ENCODE measurements at regions not wholly inside any gene's neighbourhood (a gene's known extent, or its start where the extent isn't known, plus 50 kb on each side); places are given as distances from the start of the nearest gene placed in this dataset.

DNA sequence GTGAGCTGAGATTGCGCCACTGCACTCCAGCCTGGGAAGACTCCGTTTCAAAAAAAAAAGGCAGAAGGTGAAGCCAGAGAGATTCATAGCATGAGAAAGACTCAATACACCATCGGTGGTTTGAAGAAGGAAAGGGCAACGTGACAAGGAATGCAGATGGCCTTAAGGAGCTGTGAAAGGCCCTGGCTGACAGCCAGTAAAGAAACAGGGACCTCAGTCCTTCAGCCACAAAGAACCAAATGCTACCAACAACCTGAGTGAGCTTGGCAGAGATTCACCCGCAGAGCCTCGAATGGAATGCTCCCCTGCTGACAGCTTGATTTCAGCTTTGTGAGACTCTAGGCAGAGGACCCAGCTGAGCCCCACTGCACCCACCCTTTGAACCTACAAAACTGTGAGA is 154.9 kb upstream of the NDUFV2 start:
- Histone ChIP-seq H3K4me3 (no peak overlapping the region), H3K9ac (ENCODE audit: insufficient read depth in 1 of 2, low read depth in 2 of 2, low read length in 2 of 2) (no peak overlapping the region), H3K4me1 (replicated peaks in 1 of 2; ENCODE audit: control insufficient read depth in 2 of 2, insufficient read depth in 2 of 2, low read length in 2 of 2) (peaks cover 26 to 48% of the 10 kb centered on the region in 2 experiments), H3K4me2 (ENCODE audit: insufficient read depth, low read length) (no peak overlapping the region), H3K79me2 (ENCODE audit: control insufficient read depth, insufficient read depth, low read length) (no peaks in the 10 kb centered on the region), H4K20me1 (replicated peaks; ENCODE audit: control insufficient read depth, insufficient read depth, low read length) (no peaks in the 10 kb centered on the region), H3K27ac (ENCODE audit: extremely low read depth, low read depth, low read length) (no peak overlapping the region), H3K9me3 (replicated peaks; ENCODE audit: control insufficient read depth, insufficient read depth, low read depth, low read length) (peaks cover 7% of the 10 kb centered on the region; the same call in 1 of the 2 replicates), H3K9me1 (ENCODE audit: control insufficient read depth, insufficient read depth, low read length) (no peaks in the 10 kb centered on the region), H3K36me3 (ENCODE audit: control insufficient read depth, insufficient read depth, low read length) (no peaks in the 10 kb centered on the region), H2AFZ (ENCODE audit: low read depth, low read length) (no peak overlapping the region), H3K27me3 (ENCODE audit: control insufficient read depth in 2 of 2, insufficient read depth in 2 of 2, low read length in 2 of 2) (no peaks in the 10 kb centered on the region)
- CTCF ChIA-PET (ENCODE audit: low intra/inter-chr PET ratio) = no interaction called here
- DNase-seq (ENCODE audit: extremely low read depth in 1 of 4, low spot score in 3 of 4) = no peak
- POLR2A ChIA-PET = interaction anchor here (0.7 kb wide), 1 partner anchor 24 kb away, joined by 5 read pairs; no protein-coding TSS in a partner anchor
- 45% methylated on average over 6 of the region's 6 CpGs for WGBS (ENCODE audit: insufficient coverage, low coverage, missing lambda C conversion rate)
- ATAC-seq = no peak
- no TSS peak for BruUV-seq (replicated peaks)
- no peak for FAIRE-seq
- TF ChIP-seq NFIC (IDR thresholded peaks at IDR 0.05) (peak; percentile 29), CBX2 (IDR thresholded peaks at IDR 0.05; ENCODE audit: insufficient read depth, low read length, poor library complexity, severe bottlenecking) (no peak)
- in situ Hi-C loops (cut with MboI) = no loop called here
- intact Hi-C loops (cut with micrococcal nuclease) = no loop called here

DNA sequence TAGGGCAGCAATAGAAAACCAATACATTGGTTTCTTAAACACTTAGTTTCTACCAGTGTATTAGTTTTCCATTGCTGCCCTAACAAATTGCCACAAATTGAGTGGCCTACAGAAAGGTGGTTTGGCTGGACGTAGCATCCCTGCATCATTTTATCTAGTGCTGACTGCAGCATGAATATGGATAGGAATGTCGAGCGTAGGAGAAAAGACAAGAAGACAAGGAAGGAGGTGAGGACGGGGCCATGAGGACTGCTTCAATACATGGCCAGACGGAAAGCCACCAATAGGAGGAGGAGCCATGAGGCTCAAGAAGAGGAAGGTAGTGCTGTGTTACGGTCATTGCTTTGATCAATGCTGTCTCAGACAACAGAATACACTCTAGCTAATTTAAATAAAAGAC is 154.5 kb upstream of the NDUFV2 start:
- FAIRE-seq (no peak), ATAC-seq (no peak), DNase-seq (ENCODE audit: extremely low read depth in 1 of 4, low spot score in 3 of 4) (no peak)
- 54% methylated on average over 6 of the region's 6 CpGs for WGBS (ENCODE audit: insufficient coverage, low coverage, missing lambda C conversion rate)
- no peaks in the 10 kb centered on the region for H3K79me2 ChIP-seq (ENCODE audit: control insufficient read depth, insufficient read depth, low read length)
- H3K36me3 ChIP-seq (ENCODE audit: control insufficient read depth, insufficient read depth, low read length) = no peaks in the 10 kb centered on the region
- peak overlapping the region; percentile 60; the same call in 1 of the 2 replicates for H3K4me2 ChIP-seq (ENCODE audit: insufficient read depth, low read length)
- peak overlapping the region; percentile 68; the same call in 1 of the 2 replicates for H2AFZ ChIP-seq (ENCODE audit: low read depth, low read length)
- H3K9me1 ChIP-seq (ENCODE audit: control insufficient read depth, insufficient read depth, low read length) = no peaks in the 10 kb centered on the region
- no peak overlapping the region for H3K27ac ChIP-seq (ENCODE audit: extremely low read depth, low read depth, low read length)
- H3K4me1 ChIP-seq (replicated peaks in 1 of 2; ENCODE audit: control insufficient read depth in 2 of 2, insufficient read depth in 2 of 2, low read length in 2 of 2) = peaks cover 22 to 43% of the 10 kb centered on the region in 2 experiments
- CTCF ChIA-PET (ENCODE audit: low intra/inter-chr PET ratio) = no interaction called here
- POLR2A ChIA-PET = interaction anchor here (1.2 to 1.9 kb wide), 3 partner anchors 12 to 69 kb away, joined by 3 to 10 read pairs (median 5); no protein-coding TSS in a partner anchor
- H3K9ac ChIP-seq (ENCODE audit: insufficient read depth in 1 of 2, low read depth in 2 of 2, low read length in 2 of 2) = no peak overlapping the region
- H3K4me3 ChIP-seq = no peak overlapping the region
- no peaks in the 10 kb centered on the region for H3K27me3 ChIP-seq (ENCODE audit: control insufficient read depth in 2 of 2, insufficient read depth in 2 of 2, low read length in 2 of 2)
- no TSS peak for BruUV-seq (replicated peaks)
- H3K9me3 ChIP-seq (replicated peaks; ENCODE audit: control insufficient read depth, insufficient read depth, low read depth, low read length) = peaks cover 7% of the 10 kb centered on the region; the same call in 1 of the 2 replicates
- no peaks in the 10 kb centered on the region for H4K20me1 ChIP-seq (replicated peaks; ENCODE audit: control insufficient read depth, insufficient read depth, low read length)
- intact Hi-C loops (cut with micrococcal nuclease) (no loop called here), in situ Hi-C loops (cut with MboI) (no loop called here)
- TF ChIP-seq, protein P1, sequence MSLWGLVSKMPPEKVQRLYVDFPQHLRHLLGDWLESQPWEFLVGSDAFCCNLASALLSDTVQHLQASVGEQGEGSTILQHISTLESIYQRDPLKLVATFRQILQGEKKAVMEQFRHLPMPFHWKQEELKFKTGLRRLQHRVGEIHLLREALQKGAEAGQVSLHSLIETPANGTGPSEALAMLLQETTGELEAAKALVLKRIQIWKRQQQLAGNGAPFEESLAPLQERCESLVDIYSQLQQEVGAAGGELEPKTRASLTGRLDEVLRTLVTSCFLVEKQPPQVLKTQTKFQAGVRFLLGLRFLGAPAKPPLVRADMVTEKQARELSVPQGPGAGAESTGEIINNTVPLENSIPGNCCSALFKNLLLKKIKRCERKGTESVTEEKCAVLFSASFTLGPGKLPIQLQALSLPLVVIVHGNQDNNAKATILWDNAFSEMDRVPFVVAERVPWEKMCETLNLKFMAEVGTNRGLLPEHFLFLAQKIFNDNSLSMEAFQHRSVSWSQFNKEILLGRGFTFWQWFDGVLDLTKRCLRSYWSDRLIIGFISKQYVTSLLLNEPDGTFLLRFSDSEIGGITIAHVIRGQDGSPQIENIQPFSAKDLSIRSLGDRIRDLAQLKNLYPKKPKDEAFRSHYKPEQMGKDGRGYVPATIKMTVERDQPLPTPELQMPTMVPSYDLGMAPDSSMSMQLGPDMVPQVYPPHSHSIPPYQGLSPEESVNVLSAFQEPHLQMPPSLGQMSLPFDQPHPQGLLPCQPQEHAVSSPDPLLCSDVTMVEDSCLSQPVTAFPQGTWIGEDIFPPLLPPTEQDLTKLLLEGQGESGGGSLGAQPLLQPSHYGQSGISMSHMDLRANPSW (CRISPR knock-in tag; IDR thresholded peaks at IDR 0.05) = no peak
- no peak for TF ChIP-seq CTBP1 (IDR thresholded peaks at IDR 0.05; ENCODE audit: borderline replicate concordance)
- no peak for TF ChIP-seq ADNP (tag; IDR thresholded peaks at IDR 0.05)
- no peak for TF ChIP-seq SRSF9 (IDR thresholded peaks at IDR 0.05; ENCODE audit: borderline replicate concordance, low read depth, low read length)
- no peak for TF ChIP-seq AFF1 (IDR thresholded peaks at IDR 0.05; ENCODE audit: low read depth in 1 of 2, partially characterized antibody in 2 of 2)
- TF ChIP-seq LCOR (CRISPR knock-in tag; IDR thresholded peaks at IDR 0.05) = no peak

Data from K562 (cell line).